Progenitor cell of endocrine pancreas (in vitro differentiated cells): ENCODE measurements at regions not wholly inside any gene's neighbourhood (a gene's known extent, or its start where the extent isn't known, plus 50 kb on each side); places are given as distances from the start of the nearest gene placed in this dataset.

Experiments used
- DNase-seq: peaks from one replicate; pipeline ENCODE4 v3.0.0; 2021; ENCODE audit warnings: low spot score; ENCODE audit not compliant: unreplicated experiment
- H3K27ac Mint-ChIP-seq: 2 replicates; pipeline ENCODE4 v1.8.0; 2021; ENCODE audit warnings: mild to moderate bottlenecking, moderate library complexity, mixed read lengths
- H3K27me3 Mint-ChIP-seq: 2 replicates; pipeline ENCODE4 v1.8.0; 2021; ENCODE audit warnings: mixed read lengths
- H3K36me3 Mint-ChIP-seq: 2 replicates; pipeline ENCODE4 v1.8.0; 2022; ENCODE audit warnings: mixed read lengths; ENCODE audit not compliant: insufficient read depth
- H3K4me1 Mint-ChIP-seq: 2 replicates; pipeline ENCODE4 v1.8.0; 2021; ENCODE audit warnings: low read depth, mixed read lengths
- H3K4me3 Mint-ChIP-seq: 2 replicates; pipeline ENCODE4 v1.8.0; 2021; ENCODE audit warnings: low read depth, mild to moderate bottlenecking, moderate library complexity, mixed read lengths
- H3K9me3 Mint-ChIP-seq: 2 replicates; pipeline ENCODE4 v1.8.0; 2021; ENCODE audit warnings: low read depth, mixed read lengths
- CTCF ChIP-seq: fragments of 200-600 bp; sonication (generic); IDR thresholded peaks from one replicate; pipeline ENCODE4 v1.5.0; 2021; ENCODE audit warnings: antibody characterized with exemption, mild to moderate bottlenecking; ENCODE audit not compliant: unreplicated experiment

DNA sequence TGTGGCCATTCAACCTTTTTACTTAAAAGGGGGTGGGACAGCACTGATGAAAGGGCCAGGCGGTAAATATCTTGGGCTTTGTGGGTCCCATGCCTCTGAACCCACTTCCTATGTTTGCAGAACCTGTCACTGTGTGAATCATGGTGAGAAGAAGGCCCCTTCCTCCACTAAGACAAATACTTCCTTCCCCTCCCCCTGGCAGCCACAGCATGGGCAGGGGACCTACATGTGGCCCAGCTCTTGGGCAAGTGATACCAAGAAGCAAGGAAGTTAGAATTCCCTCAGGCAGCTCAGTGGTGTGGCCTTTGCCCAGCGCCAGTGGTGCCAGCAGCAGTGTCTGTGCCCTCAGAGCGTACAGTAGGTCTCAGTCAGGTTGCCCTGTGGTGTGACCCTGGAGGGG is 168.6 kb downstream of the TRIM33 start:
- H3K4me1 Mint-ChIP-seq: peaks cover 2% of the 10 kb centered on the region
- H3K36me3 Mint-ChIP-seq: no peaks in the 10 kb centered on the region
- no peaks in the 10 kb centered on the region for H3K9me3 Mint-ChIP-seq
- TF ChIP-seq CTCF: no peak
- no peak overlapping the region for H3K4me3 Mint-ChIP-seq
- no peak overlapping the region for H3K27ac Mint-ChIP-seq
- peaks cover 7% of the 10 kb centered on the region for H3K27me3 Mint-ChIP-seq
- no peak for DNase-seq

- DNase-seq: no peak
- Mint-ChIP-seq H3K4me3 (no peak overlapping the region), H3K27ac (no peak overlapping the region), H3K9me3 (no peaks in the 10 kb centered on the region), H3K36me3 (no peaks in the 10 kb centered on the region), H3K27me3 (peaks cover 3% of the 10 kb centered on the region), H3K4me1 (peaks cover 2% of the 10 kb centered on the region)
- no peak for TF ChIP-seq CTCF
Observed at GRCh38 chr1:114341856-114342255, 169.1 kb downstream of the TRIM33 start.

- H3K27me3 Mint-ChIP-seq: peaks cover 3% of the 10 kb centered on the region
- no peak overlapping the region for H3K4me3 Mint-ChIP-seq
- H3K27ac Mint-ChIP-seq: no peak overlapping the region
- H3K9me3 Mint-ChIP-seq: no peaks in the 10 kb centered on the region
- no peaks in the 10 kb centered on the region for H3K36me3 Mint-ChIP-seq
- H3K4me1 Mint-ChIP-seq: peaks cover under 1% of the 10 kb centered on the region
- DNase-seq: no peak
- TF ChIP-seq CTCF: no peak
Observed at GRCh38 chr1:114341299-114341698, 169.7 kb downstream of the TRIM33 start.

DNA sequence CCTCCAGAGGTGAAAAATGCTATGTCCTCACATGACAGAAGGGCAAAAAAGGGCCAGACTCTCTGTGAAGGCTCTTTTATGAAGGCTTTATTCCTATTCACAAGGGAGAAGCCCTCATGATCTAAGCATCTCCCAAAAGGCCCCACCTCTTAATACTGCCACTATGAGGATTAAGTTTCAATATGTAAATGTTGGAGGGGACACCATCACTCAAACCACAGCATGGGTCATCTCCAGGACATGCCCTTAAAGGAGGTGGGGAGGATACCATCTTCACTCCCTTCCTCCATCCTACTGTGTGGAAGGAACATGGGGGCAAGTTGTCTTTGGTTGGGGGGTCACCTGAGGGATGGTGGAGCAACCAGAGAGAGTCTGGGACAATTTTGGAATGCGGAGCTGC is 170.1 kb downstream of the TRIM33 start:
- TF ChIP-seq CTCF: no peak
- Mint-ChIP-seq H3K9me3 (no peaks in the 10 kb centered on the region), H3K27me3 (peaks cover 3% of the 10 kb centered on the region), H3K4me1 (no peaks in the 10 kb centered on the region), H3K27ac (no peak overlapping the region), H3K4me3 (no peak overlapping the region), H3K36me3 (no peaks in the 10 kb centered on the region)
- DNase-seq: no peak

GRCh38 chr1:114339379-114339778 is 171.6 kb downstream of the TRIM33 start:
- Mint-ChIP-seq H3K27ac (no peak overlapping the region), H3K9me3 (no peaks in the 10 kb centered on the region), H3K27me3 (peaks cover 3% of the 10 kb centered on the region), H3K4me3 (no peak overlapping the region), H3K4me1 (no peaks in the 10 kb centered on the region), H3K36me3 (no peaks in the 10 kb centered on the region)
- no peak for TF ChIP-seq CTCF
- DNase-seq: no peak
